OCI-LY1 (cell line): ENCODE measurements at regions not wholly inside any gene's neighbourhood (a gene's known extent, or its start where the extent isn't known, plus 50 kb on each side); places are given as distances from the start of the nearest gene placed in this dataset.
"Not testable (repeated sequence)": the region's sequence is repeated elsewhere in the genome, so short reads cannot be mapped to it uniquely, and the experiment has no call there.

Experiments
- H2AFZ ChIP-seq: fragments of 200-600 bp; sonication (generic), shearing (Covaris generic); 2 replicates; pipeline ENCODE4 v1.6.0; 2014; ENCODE audit warnings: antibody characterized with exemption, mild to moderate bottlenecking, low read length
- H3F3A ChIP-seq: fragments of 200-600 bp; sonication (generic), shearing (Covaris generic); 2 replicates; pipeline ENCODE4 v1.6.0; 2014; ENCODE audit warnings: mild to moderate bottlenecking, antibody characterized with exemption, low read length, moderate library complexity; ENCODE audit not compliant: insufficient read depth
- H3K27ac ChIP-seq: fragments of 200-600 bp; sonication (generic); 2 replicates; pipeline ENCODE4 v1.5.1; 2014; ENCODE audit warnings: low read length, mixed run types, mild to moderate bottlenecking, low read depth; ENCODE audit not compliant: poor library complexity, severe bottlenecking
- H3K27me3 ChIP-seq: fragments of 200-600 bp; sonication (generic); 2 replicates; pipeline ENCODE4 v1.6.0; 2014; ENCODE audit warnings: antibody characterized with exemption, mild to moderate bottlenecking, low read length, moderate library complexity; ENCODE audit not compliant: insufficient read depth
- H3K36me3 ChIP-seq: fragments of 200-600 bp; sonication (generic); 2 replicates; pipeline ENCODE4 v1.6.1; 2014; ENCODE audit warnings: mild to moderate bottlenecking, antibody characterized with exemption, low read length, moderate library complexity, mixed read lengths; ENCODE audit not compliant: insufficient read depth
- H3K4me1 ChIP-seq: fragments of 200-600 bp; sonication (generic); 2 replicates; pipeline ENCODE4 v1.5.1; 2014; ENCODE audit warnings: mild to moderate bottlenecking, low read length, moderate library complexity; ENCODE audit not compliant: insufficient read depth, severe bottlenecking
- H3K4me2 ChIP-seq: fragments of 200-600 bp; sonication (generic), shearing (Covaris generic); 2 replicates; pipeline ENCODE4 v1.6.1; 2014; ENCODE audit warnings: low read length
- H3K4me3 ChIP-seq: fragments of 200-600 bp; sonication (generic); 2 replicates; pipeline ENCODE4 v1.5.1; 2014; ENCODE audit warnings: low read length, low read depth, mild to moderate bottlenecking, mixed read lengths; ENCODE audit not compliant: poor library complexity, severe bottlenecking
- H3K79me2 ChIP-seq: fragments of 200-600 bp; shearing (Covaris generic); 2 replicates; pipeline ENCODE4 v1.6.1; 2016; ENCODE audit warnings: mixed run types, low read length, mixed read lengths; ENCODE audit not compliant: insufficient read depth
- H3K9ac ChIP-seq: fragments of 200-600 bp; sonication (generic), shearing (Covaris generic); 2 replicates; pipeline ENCODE4 v1.6.1; 2014; ENCODE audit warnings: mild to moderate bottlenecking, low read length, mixed read lengths
- H3K9me2 ChIP-seq: fragments of 200-600 bp; sonication (generic), shearing (Covaris generic); 2 replicates; pipeline ENCODE4 v1.6.1; 2014; ENCODE audit warnings: low read depth, mild to moderate bottlenecking, low read length, mixed read lengths
- H3K9me3 ChIP-seq: fragments of 200-600 bp; shearing (Covaris generic); 2 replicates; pipeline ENCODE4 v1.6.1; 2014; ENCODE audit warnings: low read length, mixed read lengths
- H4K20me1 ChIP-seq: fragments of 200-600 bp; sonication (generic), shearing (Covaris generic); 2 replicates; pipeline ENCODE4 v1.6.0; 2016; ENCODE audit warnings: mild to moderate bottlenecking, low read length; ENCODE audit not compliant: insufficient read depth
- EZH2 ChIP-seq: fragments of 200-600 bp; sonication (generic), shearing (Covaris generic); IDR thresholded peaks from 2 replicates; pipeline ENCODE4 v1.8.0; 2017; ENCODE audit warnings: borderline replicate concordance, mixed run types, mild to moderate bottlenecking, antibody characterized with exemption, low read length, moderate library complexity, mixed read lengths
- TF ChIP-seq, protein P1 (sequence below): fragments of 200-600 bp; sonication (generic), shearing (Covaris generic); IDR thresholded peaks from 2 replicates; pipeline ENCODE4 v1.5.1; 2017; ENCODE audit warnings: mild to moderate bottlenecking, antibody characterized with exemption, low read length, moderate library complexity, mixed read lengths

DNA sequence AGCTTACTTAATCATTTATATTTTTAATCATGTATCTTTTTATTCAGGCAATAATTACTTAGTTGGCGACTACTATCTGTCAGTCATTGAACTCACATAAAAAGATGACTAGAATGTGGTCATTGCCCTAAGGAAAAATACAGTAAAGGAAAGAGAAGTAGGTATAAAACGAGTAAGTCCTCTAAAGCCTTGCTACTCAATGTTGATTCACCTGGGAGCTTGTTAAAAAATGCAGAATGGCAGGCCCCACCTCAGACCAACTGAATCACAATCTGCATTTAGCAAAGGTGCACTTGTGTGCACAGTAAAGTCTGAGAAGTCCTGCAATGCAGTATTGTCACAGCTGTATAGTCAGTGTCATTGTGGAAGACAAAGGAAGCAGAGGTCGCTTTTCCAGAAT is 592.4 kb downstream of the CSNK1G3 start:
- Histone ChIP-seq H3K27ac (no peak overlapping the region), H3K4me2 (no peak overlapping the region), H3K79me2 (no peaks in the 10 kb centered on the region), H3F3A (no peaks in the 10 kb centered on the region), H3K4me1 (no peaks in the 10 kb centered on the region), H3K9ac (no peak overlapping the region), H3K9me3 (no peaks in the 10 kb centered on the region), H4K20me1 (no peaks in the 10 kb centered on the region), H3K27me3 (no peaks in the 10 kb centered on the region), H2AFZ (no peak overlapping the region), H3K36me3 (no peaks in the 10 kb centered on the region), H3K9me2 (no peaks in the 10 kb centered on the region), H3K4me3 (no peak overlapping the region)
- no peak for TF ChIP-seq EZH2
- TF ChIP-seq, protein P1, sequence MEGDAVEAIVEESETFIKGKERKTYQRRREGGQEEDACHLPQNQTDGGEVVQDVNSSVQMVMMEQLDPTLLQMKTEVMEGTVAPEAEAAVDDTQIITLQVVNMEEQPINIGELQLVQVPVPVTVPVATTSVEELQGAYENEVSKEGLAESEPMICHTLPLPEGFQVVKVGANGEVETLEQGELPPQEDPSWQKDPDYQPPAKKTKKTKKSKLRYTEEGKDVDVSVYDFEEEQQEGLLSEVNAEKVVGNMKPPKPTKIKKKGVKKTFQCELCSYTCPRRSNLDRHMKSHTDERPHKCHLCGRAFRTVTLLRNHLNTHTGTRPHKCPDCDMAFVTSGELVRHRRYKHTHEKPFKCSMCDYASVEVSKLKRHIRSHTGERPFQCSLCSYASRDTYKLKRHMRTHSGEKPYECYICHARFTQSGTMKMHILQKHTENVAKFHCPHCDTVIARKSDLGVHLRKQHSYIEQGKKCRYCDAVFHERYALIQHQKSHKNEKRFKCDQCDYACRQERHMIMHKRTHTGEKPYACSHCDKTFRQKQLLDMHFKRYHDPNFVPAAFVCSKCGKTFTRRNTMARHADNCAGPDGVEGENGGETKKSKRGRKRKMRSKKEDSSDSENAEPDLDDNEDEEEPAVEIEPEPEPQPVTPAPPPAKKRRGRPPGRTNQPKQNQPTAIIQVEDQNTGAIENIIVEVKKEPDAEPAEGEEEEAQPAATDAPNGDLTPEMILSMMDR, result no peak

DNA sequence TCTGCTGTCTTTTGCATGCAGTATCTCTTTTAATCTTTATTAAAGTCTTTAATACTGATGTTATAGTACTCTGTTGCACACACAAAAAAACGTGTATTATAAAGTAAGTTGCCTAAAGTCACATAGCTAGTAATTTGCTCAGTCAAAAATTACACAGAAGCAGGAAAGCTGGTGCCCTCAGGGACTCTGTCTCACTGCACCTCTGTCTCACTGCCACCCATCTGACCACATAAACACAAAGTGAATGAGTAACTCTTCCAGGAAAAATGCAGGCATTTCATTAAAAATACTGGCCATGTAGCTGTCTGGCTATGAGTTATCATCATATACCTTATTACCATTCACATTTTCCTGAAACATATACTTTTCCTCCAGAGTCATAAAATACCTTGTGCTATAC is 591.7 kb downstream of the CSNK1G3 start:
- no peak overlapping the region for H3K4me3 ChIP-seq
- H4K20me1 ChIP-seq, result no peaks in the 10 kb centered on the region
- no peaks in the 10 kb centered on the region for H3K36me3 ChIP-seq
- H2AFZ ChIP-seq, result no peak overlapping the region
- H3K27me3 ChIP-seq, result no peaks in the 10 kb centered on the region
- H3K4me2 ChIP-seq, result no peak overlapping the region
- TF ChIP-seq, protein P1, result no peak
- no peak for TF ChIP-seq EZH2
- no peaks in the 10 kb centered on the region for H3K79me2 ChIP-seq
- H3K9me3 ChIP-seq, result no peaks in the 10 kb centered on the region
- H3K9ac ChIP-seq, result no peak overlapping the region
- H3F3A ChIP-seq, result no peaks in the 10 kb centered on the region
- no peaks in the 10 kb centered on the region for H3K9me2 ChIP-seq
- H3K4me1 ChIP-seq, result no peaks in the 10 kb centered on the region
- no peak overlapping the region for H3K27ac ChIP-seq

DNA sequence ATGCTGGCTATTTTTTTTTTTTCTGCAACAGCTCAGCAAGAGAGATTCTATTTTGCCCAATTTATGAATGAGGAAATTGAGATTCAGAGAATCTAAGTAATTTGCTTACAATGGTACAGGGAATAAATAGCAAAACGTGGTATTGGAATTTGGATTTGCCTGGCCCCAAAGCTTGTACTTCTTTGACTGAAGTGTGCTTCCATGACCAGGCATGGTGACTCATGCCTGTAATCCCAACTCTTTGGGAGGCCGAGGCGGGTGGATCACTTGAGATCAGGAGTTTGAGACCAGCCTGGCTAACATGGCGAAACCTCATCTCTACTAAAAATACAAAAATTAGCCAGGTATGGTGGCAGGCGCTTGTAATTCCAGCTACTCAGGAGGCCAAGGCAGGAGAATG is 591.1 kb downstream of the CSNK1G3 start:
- H3K36me3 ChIP-seq, H3K4me3 ChIP-seq, H2AFZ ChIP-seq, H3K27me3 ChIP-seq, H3K27ac ChIP-seq, H3K9ac ChIP-seq, H3K9me2 ChIP-seq, H3K9me3 ChIP-seq, H4K20me1 ChIP-seq, H3K79me2 ChIP-seq, H3K4me1 ChIP-seq, H3K4me2 ChIP-seq, H3F3A ChIP-seq: not testable (repeated sequence)

DNA sequence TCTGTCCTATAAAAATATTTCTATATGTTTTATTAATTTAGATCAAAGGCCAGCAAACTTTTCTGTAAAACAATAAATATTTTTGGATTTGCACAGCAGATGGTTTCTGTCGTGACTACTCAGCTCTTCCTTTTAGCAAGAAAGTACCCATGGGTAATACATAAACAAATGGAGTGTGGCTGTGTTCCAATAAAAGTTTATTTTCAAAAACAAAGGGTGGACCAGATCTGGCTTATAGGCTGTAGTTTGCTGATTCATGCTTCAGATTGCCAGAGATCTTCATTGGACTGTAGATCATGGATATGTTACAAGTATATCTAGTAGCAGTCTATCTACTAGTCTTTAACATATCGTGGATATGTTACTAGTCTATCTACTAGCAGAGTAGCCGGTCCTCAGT is 590.5 kb downstream of the CSNK1G3 start:
- TF ChIP-seq, protein P1, result no peak
- TF ChIP-seq EZH2, result no peak
- Histone ChIP-seq H3K27ac (no peak overlapping the region), H4K20me1 (no peaks in the 10 kb centered on the region), H3K27me3 (no peaks in the 10 kb centered on the region), H3K4me1 (no peaks in the 10 kb centered on the region), H3K4me3 (no peak overlapping the region), H3K79me2 (no peaks in the 10 kb centered on the region), H3K36me3 (no peaks in the 10 kb centered on the region), H3K9me3 (no peaks in the 10 kb centered on the region), H3K9ac (no peak overlapping the region), H3K4me2 (no peak overlapping the region), H3K9me2 (no peaks in the 10 kb centered on the region), H3F3A (no peaks in the 10 kb centered on the region), H2AFZ (no peak overlapping the region)
